ENCODE measurements at regions not wholly inside any gene's neighbourhood (a gene's known extent, or its start where the extent isn't known, plus 50 kb on each side); places are given as distances from the start of the nearest gene placed in this dataset.

GRCh38 chr5:67904366-67904765 lies 311.2 kb upstream of the PIK3R1 start:
- H3K9me3 ChIP-seq (ENCODE audit: low read depth) = no peaks in the 10 kb centered on the region
- no peaks in the 10 kb centered on the region for H4K20me1 ChIP-seq (ENCODE audit: low read depth)
- Mint-ChIP-seq H3K36me3 (no peaks in the 10 kb centered on the region), H3K4me3 (no peak overlapping the region), H3K27me3 (ENCODE audit: insufficient read depth, low read depth) (no peaks in the 10 kb centered on the region), H3K4me1 (no peaks in the 10 kb centered on the region), H3K27ac (no peak overlapping the region), H3K9me3 (no peaks in the 10 kb centered on the region)
- H3K9ac ChIP-seq = no peak overlapping the region
- DNase-seq (ENCODE audit: low spot score) = no peak
- H3K79me2 ChIP-seq (ENCODE audit: low read depth) = no peaks in the 10 kb centered on the region
- H3K4me3 ChIP-seq = no peak overlapping the region
- no peaks in the 10 kb centered on the region for H3K27me3 ChIP-seq
- no peak overlapping the region for H2AFZ ChIP-seq (replicated peaks)
- H3K4me2 ChIP-seq = no peak overlapping the region
- H3K4me1 ChIP-seq = no peaks in the 10 kb centered on the region
- H3F3A ChIP-seq (ENCODE audit: low read depth) = no peaks in the 10 kb centered on the region
- no peak overlapping the region for H3K27ac ChIP-seq
- no peaks in the 10 kb centered on the region for H3K36me3 ChIP-seq
- TF ChIP-seq, protein P1, sequence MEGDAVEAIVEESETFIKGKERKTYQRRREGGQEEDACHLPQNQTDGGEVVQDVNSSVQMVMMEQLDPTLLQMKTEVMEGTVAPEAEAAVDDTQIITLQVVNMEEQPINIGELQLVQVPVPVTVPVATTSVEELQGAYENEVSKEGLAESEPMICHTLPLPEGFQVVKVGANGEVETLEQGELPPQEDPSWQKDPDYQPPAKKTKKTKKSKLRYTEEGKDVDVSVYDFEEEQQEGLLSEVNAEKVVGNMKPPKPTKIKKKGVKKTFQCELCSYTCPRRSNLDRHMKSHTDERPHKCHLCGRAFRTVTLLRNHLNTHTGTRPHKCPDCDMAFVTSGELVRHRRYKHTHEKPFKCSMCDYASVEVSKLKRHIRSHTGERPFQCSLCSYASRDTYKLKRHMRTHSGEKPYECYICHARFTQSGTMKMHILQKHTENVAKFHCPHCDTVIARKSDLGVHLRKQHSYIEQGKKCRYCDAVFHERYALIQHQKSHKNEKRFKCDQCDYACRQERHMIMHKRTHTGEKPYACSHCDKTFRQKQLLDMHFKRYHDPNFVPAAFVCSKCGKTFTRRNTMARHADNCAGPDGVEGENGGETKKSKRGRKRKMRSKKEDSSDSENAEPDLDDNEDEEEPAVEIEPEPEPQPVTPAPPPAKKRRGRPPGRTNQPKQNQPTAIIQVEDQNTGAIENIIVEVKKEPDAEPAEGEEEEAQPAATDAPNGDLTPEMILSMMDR (IDR thresholded peaks at IDR 0.05) = no peak
- TF ChIP-seq EZH2phosphoT487 (IDR thresholded peaks at IDR 0.05) (no peak), EZH2 (IDR thresholded peaks at IDR 0.05) (no peak)

DNA sequence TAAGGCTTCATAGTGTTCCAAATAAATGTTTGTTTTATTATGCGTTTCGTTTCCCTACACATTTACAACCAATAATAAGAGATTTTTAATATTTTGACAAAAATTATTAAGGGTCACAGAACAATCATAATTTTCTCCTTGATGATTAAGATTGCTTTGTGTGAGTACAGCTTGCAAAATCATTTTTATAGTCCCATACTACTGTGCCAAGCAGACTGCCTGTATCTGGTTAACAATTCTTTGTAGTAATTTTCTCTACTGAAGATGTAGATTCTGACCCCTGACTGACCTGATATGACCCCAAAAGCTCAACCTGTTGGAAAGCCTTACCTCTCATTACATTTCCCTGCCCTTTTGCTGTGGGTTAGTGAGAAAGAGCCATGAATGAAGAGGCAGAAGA lies 311.9 kb upstream of the PIK3R1 start:
- no peaks in the 10 kb centered on the region for H3F3A ChIP-seq (ENCODE audit: low read depth)
- Mint-ChIP-seq H3K36me3 (no peaks in the 10 kb centered on the region), H3K4me3 (no peak overlapping the region), H3K27me3 (ENCODE audit: insufficient read depth, low read depth) (no peaks in the 10 kb centered on the region), H3K27ac (no peak overlapping the region), H3K9me3 (no peaks in the 10 kb centered on the region), H3K4me1 (no peaks in the 10 kb centered on the region)
- TF ChIP-seq, protein P1 (IDR thresholded peaks at IDR 0.05) = no peak
- no peak for TF ChIP-seq EZH2phosphoT487 (IDR thresholded peaks at IDR 0.05)
- no peak for TF ChIP-seq EZH2 (IDR thresholded peaks at IDR 0.05)
- no peaks in the 10 kb centered on the region for H3K36me3 ChIP-seq
- no peaks in the 10 kb centered on the region for H3K4me1 ChIP-seq
- no peaks in the 10 kb centered on the region for H4K20me1 ChIP-seq (ENCODE audit: low read depth)
- no peaks in the 10 kb centered on the region for H3K27me3 ChIP-seq
- H3K4me2 ChIP-seq = no peak overlapping the region
- no peak overlapping the region for H3K9ac ChIP-seq
- H3K27ac ChIP-seq = no peak overlapping the region
- DNase-seq (ENCODE audit: low spot score) = no peak
- no peaks in the 10 kb centered on the region for H3K79me2 ChIP-seq (ENCODE audit: low read depth)
- H2AFZ ChIP-seq (replicated peaks) = no peak overlapping the region
- no peak overlapping the region for H3K4me3 ChIP-seq
- H3K9me3 ChIP-seq (ENCODE audit: low read depth) = no peaks in the 10 kb centered on the region

DNA sequence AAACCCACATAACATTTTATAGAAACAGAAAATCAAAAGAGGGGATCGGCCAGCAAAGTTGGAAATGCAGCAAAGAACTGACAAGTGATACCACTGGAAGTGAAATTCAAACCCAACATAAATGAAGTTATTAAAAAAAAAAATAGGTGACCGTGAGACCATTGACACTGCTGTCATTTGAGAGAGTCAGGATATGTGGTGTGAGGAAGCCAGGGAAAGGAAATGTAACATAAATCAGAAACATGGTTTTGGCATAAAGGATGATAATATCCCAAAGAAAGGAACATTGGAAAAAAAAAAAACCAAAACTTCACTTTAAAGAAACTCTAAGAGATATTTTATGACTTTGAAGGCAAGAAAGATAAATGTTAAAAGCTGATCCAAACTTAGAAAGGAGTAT lies 312.4 kb upstream of the PIK3R1 start:
- no peak for DNase-seq (ENCODE audit: low spot score)
- Histone ChIP-seq H3F3A (ENCODE audit: low read depth) (no peaks in the 10 kb centered on the region), H2AFZ (replicated peaks) (no peak overlapping the region), H3K4me1 (no peaks in the 10 kb centered on the region), H3K79me2 (ENCODE audit: low read depth) (no peaks in the 10 kb centered on the region), H3K27ac (no peak overlapping the region), H3K27me3 (no peaks in the 10 kb centered on the region), H3K4me2 (no peak overlapping the region), H3K9me3 (ENCODE audit: low read depth) (no peaks in the 10 kb centered on the region), H4K20me1 (ENCODE audit: low read depth) (no peaks in the 10 kb centered on the region), H3K9ac (no peak overlapping the region), H3K36me3 (no peaks in the 10 kb centered on the region), H3K4me3 (no peak overlapping the region)
- H3K36me3 Mint-ChIP-seq = no peaks in the 10 kb centered on the region
- H3K27me3 Mint-ChIP-seq (ENCODE audit: insufficient read depth, low read depth) = no peaks in the 10 kb centered on the region
- H3K9me3 Mint-ChIP-seq = no peaks in the 10 kb centered on the region
- H3K4me1 Mint-ChIP-seq = no peaks in the 10 kb centered on the region
- no peak overlapping the region for H3K27ac Mint-ChIP-seq
- H3K4me3 Mint-ChIP-seq = no peak overlapping the region
- TF ChIP-seq, protein P1 (IDR thresholded peaks at IDR 0.05) = no peak
- no peak for TF ChIP-seq EZH2 (IDR thresholded peaks at IDR 0.05)

DNA sequence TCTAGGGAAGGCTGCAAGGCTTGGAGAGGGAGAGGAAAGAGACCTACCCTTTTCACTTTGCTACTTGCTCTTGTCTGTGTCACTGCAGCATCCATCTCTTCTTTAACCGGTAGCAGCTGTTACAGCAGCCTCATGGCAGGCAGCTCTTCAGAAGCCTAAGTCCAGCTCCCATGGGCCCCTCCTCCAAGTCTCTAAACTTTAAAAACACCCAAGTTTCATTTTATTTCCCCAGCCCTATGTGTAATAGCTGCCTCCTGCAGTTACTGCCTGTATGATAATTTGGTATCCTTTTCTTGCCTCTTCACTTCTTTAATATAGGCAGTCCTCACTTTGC lies 313.1 kb upstream of the PIK3R1 start:
- Mint-ChIP-seq H3K4me3 (no peak overlapping the region), H3K4me1 (no peaks in the 10 kb centered on the region), H3K27ac (no peak overlapping the region), H3K27me3 (ENCODE audit: insufficient read depth, low read depth) (no peaks in the 10 kb centered on the region), H3K9me3 (no peaks in the 10 kb centered on the region), H3K36me3 (no peaks in the 10 kb centered on the region)
- Histone ChIP-seq H3K9ac (no peak overlapping the region), H3K4me1 (no peaks in the 10 kb centered on the region), H3F3A (ENCODE audit: low read depth) (no peaks in the 10 kb centered on the region), H3K4me3 (no peak overlapping the region), H3K27ac (no peak overlapping the region), H3K4me2 (no peak overlapping the region), H3K79me2 (ENCODE audit: low read depth) (no peaks in the 10 kb centered on the region), H2AFZ (replicated peaks) (no peak overlapping the region), H3K36me3 (no peaks in the 10 kb centered on the region), H4K20me1 (ENCODE audit: low read depth) (no peaks in the 10 kb centered on the region), H3K27me3 (no peaks in the 10 kb centered on the region), H3K9me3 (ENCODE audit: low read depth) (no peaks in the 10 kb centered on the region)
- DNase-seq (ENCODE audit: low spot score) = no peak
- TF ChIP-seq, protein P1 (IDR thresholded peaks at IDR 0.05) = no peak
- TF ChIP-seq EZH2 (IDR thresholded peaks at IDR 0.05) = no peak
- TF ChIP-seq EZH2phosphoT487 (IDR thresholded peaks at IDR 0.05) = no peak

Measured in neural progenitor cell (in vitro differentiated cells).